GM19467 (cell line): ENCODE measurements at regions not wholly inside any gene's neighbourhood (a gene's known extent, or its start where the extent isn't known, plus 50 kb on each side); places are given as distances from the start of the nearest gene placed in this dataset.
"Not testable (repeated sequence)": the region's sequence is repeated elsewhere in the genome, so short reads cannot be mapped to it uniquely, and the experiment has no call there.

Experiments used
- ATAC-seq: cut with Tn5 transposase; IDR thresholded peaks from one replicate; pipeline ENCODE4 v1.9.1; 2021; ENCODE audit warnings: mild to moderate bottlenecking, moderate library complexity; ENCODE audit not compliant: unreplicated experiment

- not testable (repeated sequence) for ATAC-seq
Observed at GRCh38 chr17:20633268-20634059, 53.9 kb downstream of the CDRT15L2 start.

GRCh38 chr17:20640147-20640546, 60.6 kb downstream of the CDRT15L2 start:
- ATAC-seq = not testable (repeated sequence)

- not testable (repeated sequence) for ATAC-seq
Observed at GRCh38 chr17:20646661-20647272, 67.2 kb downstream of the CDRT15L2 start.

- ATAC-seq = not testable (repeated sequence)
Observed at GRCh38 chr17:20649097-20649767, 69.7 kb downstream of the CDRT15L2 start.

DNA sequence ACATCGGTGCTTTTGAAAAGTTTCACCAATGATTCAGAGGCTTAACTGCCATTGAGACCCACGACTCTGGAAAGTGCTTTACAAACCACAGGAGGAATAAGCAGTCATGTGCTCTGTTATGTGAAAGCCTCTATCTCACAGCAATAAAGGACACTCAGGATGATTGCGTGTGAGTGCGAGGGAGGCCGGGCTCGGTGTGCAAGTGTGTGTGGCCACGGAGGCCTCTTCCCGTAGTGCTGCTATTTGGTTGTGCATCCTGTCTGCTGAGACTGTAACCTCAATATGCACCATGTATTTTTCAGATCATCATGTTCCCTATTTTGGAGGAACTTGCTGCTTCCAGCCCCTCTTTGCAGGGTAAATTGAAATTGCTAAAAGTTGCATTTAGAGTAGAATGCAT, 71.5 kb downstream of the CDRT15L2 start:
- ATAC-seq = not testable (repeated sequence)

DNA sequence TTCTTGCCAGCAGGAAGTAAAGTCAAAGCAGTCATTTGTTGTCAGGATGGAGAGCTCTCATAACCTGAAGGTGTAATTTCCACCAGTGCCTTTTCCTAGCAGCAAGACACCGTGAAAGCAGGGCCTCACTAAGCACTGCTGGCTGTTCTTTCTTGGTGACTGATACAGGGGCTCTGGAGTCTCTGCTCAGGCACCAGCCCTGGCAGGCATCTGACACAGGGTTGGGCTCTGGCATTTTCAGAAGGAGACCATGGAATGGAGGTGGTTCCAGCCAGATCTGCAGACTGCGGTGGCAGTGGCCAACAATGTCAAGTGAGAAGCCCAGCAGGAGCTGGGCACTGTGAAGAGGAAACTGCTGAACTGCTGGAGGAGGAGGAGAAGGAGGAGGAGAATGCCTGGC, 72.2 kb downstream of the CDRT15L2 start:
- not testable (repeated sequence) for ATAC-seq

DNA sequence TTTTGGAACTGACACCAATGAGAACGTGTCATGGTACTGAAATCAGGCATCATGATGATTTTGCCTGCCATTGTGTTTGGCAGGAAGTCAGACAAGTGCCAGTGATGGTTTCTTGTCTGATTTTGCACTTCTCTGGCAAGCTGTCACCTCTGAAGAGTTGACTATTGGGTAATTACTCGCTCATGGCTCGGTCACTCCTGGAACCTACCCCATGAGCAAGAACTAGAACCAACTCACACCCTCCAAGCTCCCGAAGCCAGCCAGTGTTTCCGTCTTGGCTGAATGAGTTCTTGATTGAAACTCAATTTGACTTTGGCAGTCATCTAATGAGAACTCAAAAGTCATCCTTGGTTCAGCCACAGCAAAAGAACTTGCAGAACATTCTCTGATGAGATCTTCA, 73.9 kb downstream of the CDRT15L2 start:
- not testable (repeated sequence) for ATAC-seq

GRCh38 chr17:20654114-20654513, 74.6 kb downstream of the CDRT15L2 start:
- not testable (repeated sequence) for ATAC-seq

DNA sequence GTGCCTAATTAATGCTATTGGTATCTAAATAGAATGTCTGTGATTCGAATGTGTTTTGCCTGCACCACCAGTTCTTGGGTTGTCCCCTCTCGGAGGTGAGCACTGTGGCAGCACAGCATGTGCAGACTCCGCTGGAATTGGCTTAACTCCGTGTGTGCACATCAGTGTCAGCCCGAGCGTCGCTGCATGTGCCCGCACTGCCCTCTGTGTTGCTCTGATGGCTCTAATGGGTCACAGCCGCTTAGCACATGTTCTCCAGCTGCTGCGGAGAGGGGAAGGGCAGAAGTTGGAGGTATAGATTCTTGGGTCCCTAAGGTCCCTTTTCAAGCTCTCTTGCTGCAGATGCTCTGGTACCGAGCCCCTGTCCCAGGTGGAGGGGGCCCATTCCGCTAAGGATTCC, 75.1 kb downstream of the CDRT15L2 start:
- not testable (repeated sequence) for ATAC-seq

DNA sequence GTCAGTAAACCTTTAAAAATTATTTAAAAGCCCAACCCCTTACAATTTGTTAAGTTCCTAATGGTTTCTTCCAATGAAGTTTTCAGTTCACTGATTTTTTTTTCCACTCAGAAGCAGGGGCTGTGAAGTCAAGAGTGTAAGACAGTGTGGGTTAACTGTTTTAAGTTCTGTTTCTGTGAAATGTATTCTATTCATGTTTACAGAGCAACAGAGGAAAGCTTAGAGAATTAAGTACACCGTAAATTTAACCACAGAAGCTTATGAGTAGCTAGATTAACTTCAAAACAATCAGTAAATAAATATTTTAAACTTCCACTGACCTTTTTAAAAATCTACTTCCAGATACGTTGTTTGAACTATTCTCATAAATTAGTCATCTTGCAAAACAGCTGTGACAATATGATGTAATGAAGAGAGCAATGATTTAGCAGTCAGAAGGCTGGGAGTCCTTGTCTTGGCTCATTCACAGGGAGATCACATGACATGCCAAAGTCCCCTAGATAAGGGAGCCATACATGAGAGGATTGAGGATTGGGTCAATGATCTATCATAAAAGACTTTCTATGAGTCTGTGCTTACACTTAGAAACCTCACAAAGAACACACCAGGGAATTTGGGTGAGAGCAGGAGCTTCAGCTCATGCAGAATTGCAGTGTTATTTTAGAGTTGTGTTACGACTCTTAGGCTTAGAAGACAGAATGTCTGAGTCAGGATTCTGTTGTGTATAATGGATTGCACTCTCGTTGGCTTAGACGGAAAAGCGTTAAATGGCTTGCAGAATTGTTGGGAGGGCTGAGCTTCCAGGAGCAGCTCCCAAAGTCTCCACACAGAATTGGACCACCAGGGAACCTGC, 85.8 kb downstream of the CDRT15L2 start:
- not testable (repeated sequence) for ATAC-seq

DNA sequence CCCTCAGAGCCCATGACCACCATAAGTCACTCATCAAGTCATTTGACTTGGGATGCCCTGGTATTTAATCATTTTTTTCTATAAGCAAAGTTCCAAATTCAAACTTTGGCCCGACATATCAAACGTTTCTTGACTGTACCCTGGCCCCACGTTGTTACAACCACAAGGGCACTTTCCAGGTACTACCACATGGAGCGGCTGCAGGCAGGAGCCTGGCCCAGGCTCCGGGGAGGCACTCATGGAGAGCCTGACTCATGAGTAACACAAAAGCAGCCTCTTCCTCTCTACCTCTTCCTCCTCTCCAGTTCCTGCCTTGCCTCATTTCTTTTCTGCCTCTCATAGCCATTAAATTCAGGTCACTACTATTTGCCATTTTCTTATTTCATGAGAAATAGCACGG, 87.2 kb downstream of the CDRT15L2 start:
- ATAC-seq = not testable (repeated sequence)

DNA sequence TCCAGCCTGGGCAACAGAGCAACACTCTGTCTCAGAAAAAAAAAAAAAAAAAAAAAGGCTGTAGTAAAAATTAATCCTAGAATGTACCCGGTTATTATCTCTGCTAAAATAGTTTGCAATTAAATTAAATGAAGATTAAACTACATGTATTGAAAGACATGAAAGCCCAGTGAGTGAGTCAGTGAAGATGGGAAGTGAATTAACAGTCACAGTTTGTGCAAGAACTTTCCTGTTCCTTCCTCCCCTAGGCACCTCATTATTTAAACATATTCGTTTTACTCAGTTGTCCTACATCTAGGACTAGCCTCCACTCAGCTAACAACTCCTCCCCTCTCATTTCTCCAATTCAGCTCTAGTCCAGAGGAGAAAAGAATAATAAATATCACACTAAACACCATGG, 88.2 kb downstream of the CDRT15L2 start:
- not testable (repeated sequence) for ATAC-seq

DNA sequence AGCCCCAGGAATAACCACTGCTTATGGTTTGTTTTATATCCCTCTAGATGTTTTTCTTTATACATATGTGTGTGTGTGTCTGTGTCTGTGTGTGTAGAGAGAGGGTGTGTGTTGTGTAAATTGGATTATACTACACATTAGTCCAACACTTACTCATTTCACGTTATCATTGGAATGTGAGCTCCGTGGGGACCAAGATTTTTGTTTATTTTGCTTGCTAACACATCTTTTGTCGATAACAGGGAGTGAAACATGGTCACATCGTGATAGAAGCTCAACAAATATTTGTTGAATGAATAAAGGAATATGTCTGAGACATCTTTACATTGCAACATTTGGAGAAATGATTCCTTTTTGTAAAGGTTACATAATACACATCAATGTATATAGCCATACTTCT, 88.8 kb downstream of the CDRT15L2 start:
- not testable (repeated sequence) for ATAC-seq

- not testable (repeated sequence) for ATAC-seq
Observed at GRCh38 chr17:20668868-20669267, 89.3 kb downstream of the CDRT15L2 start.

DNA sequence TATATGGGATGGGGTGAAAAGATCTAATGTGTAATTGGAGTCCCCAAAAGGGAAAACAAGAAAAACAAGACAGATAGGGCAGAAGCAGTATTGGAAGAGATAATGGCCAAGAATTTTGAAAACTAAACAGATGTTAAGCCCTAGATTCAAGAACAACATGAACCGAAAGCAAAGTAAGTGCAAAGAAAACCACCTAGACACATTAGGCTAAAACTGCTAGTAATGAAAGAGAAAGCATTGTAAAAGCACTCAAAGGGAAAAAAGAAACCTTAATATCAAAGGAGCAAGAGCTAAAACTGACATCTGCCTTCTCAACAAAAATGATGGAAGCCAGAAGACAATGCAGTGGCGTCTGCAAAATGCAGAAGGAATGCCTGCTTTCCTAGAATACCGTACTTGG, 91.0 kb downstream of the CDRT15L2 start:
- ATAC-seq = not testable (repeated sequence)

DNA sequence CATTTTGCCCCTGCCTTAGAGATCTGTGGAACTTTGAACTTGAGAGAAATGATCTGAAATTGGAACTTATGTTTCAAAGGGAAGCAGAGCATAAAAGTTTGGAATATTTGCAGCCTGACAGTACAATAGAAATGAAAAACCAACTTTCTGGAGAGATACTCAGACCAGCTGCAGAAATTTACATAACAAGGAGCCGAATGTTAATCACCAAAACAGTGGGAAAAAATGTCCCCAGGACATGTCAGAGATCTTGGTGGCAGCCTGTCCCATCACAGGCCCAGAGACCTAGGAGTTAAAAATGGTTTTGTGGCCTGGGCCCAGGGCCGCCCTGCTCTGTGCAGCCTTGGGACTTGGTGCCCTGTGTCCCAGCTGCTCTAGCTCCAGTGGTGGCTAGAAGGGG, 94.8 kb downstream of the CDRT15L2 start:
- ATAC-seq = not testable (repeated sequence)

- not testable (repeated sequence) for ATAC-seq
Observed at GRCh38 chr17:20675707-20676106, 96.2 kb downstream of the CDRT15L2 start.

DNA sequence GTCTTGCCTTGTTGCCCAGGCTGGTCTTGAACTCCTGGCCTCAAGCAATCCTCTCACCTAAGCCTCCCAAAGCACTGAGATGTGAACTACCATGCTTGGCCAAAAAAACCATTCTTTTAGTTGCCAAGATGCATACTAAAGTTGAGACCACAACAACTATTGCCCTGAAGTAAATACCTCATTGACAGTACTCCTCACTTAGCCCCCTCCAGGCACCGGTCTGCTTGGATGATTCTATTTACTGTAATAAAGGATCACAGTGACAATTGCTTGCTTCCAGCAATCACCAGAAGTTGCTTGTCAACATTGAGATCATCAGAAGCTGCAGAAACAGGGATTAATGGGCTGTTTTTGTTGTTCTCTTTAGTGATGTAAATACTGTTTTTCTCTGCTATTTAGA, 97.1 kb downstream of the CDRT15L2 start:
- ATAC-seq = not testable (repeated sequence)

DNA sequence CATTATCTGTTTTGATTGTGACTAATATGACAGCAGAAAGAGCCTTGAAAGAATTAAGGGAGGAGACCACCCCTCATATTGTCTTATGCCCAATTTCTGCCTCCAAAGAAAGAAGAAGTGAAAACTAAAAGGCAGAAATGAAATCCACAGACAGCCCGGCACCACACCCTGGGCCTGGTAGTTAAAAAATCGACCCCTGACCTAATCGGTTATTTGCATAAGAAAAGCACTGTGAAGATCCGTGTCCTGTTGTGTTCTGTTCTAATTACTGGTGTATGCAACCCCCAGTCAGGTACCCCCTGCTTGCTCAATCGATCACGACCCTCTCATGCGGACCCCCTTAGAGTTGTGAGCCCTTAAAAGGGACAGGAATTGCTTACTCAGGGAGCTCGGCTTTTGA, 97.9 kb downstream of the CDRT15L2 start:
- not testable (repeated sequence) for ATAC-seq

GRCh38 chr17:20678424-20678823, 98.9 kb downstream of the CDRT15L2 start:
- not testable (repeated sequence) for ATAC-seq
